A549 (cell line): ENCODE measurements at regions not wholly inside any gene's neighbourhood (a gene's known extent, or its start where the extent isn't known, plus 50 kb on each side); places are given as distances from the start of the nearest gene placed in this dataset.

Source experiments
- CEBPB ChIP-seq, 2 experiments: fragments of >200 bp in 1 of 2; sonication (Bioruptor Twin) in 1 of 2; formaldehyde crosslinking in 1 of 2; IDR thresholded peaks; 2 replicates each; pipeline ENCODE4 v1.6.1; 2012 to 2016
- CTCF ChIP-seq: fragments of >200 bp; sonication (Bioruptor Twin); formaldehyde crosslinking; IDR thresholded peaks from 3 replicates; pipeline ENCODE4 v1.5.1; 2016
- ELK1 ChIP-seq: fragments of 150-350 bp; IDR thresholded peaks from 2 replicates; pipeline ENCODE4 v1.6.1; 2014; ENCODE audit warnings: low read depth, mild to moderate bottlenecking, low read length
- EP300 ChIP-seq, 2 experiments: fragments of >200 bp; sonication (Bioruptor Twin); formaldehyde crosslinking; IDR thresholded peaks; 2 replicates in 1 of 2; 3 replicates in 1 of 2; pipeline ENCODE4 v1.6.1; 2016 to 2017
- FOSL2 ChIP-seq, 2 experiments: fragments of 450-650 bp in 1 of 2; fragments of >200 bp in 1 of 2; sonication (Bioruptor Twin) in 1 of 2; formaldehyde crosslinking; IDR thresholded peaks; 2 replicates each; pipeline versions ENCODE4 v1.5.0 to v1.6.1; 2016 to 2020; ENCODE audit warnings: mild to moderate bottlenecking in 1 of 2, moderate library complexity in 1 of 2
- FOXS1 ChIP-seq: fragments of 250-450 bp; sonication (Bioruptor Pico); IDR thresholded peaks from 2 replicates; pipeline ENCODE4 v1.5.0; 2020; ENCODE audit warnings: mild to moderate bottlenecking, moderate library complexity
- JUN ChIP-seq, 2 experiments: fragments of >200 bp; sonication (Bioruptor Twin); formaldehyde crosslinking; IDR thresholded peaks; 2 replicates in 1 of 2; 3 replicates in 1 of 2; pipeline ENCODE4 v1.6.1; 2016 to 2017
- MAFK ChIP-seq: fragments of 450-650 bp; IDR thresholded peaks from 2 replicates; pipeline ENCODE4 v1.6.1; 2014; ENCODE audit not compliant: partially characterized antibody
- NR3C1 ChIP-seq: fragments of >200 bp; sonication (Bioruptor Twin); formaldehyde crosslinking; IDR thresholded peaks from 3 replicates; pipeline ENCODE4 v1.6.1; 2017
- POLR2A ChIP-seq: IDR thresholded peaks from 2 replicates; pipeline ENCODE4 v1.6.1; 2012; ENCODE audit warnings: mild to moderate bottlenecking, low read length

- TF ChIP-seq CTCF, result no peak
- no peak for TF ChIP-seq EP300 (IDR thresholded peaks at IDR 0.05)
- TF ChIP-seq POLR2A, result no peak
- no peak for TF ChIP-seq JUN (IDR thresholded peaks at IDR 0.05)
- no peak for TF ChIP-seq FOXS1 (CRISPR knock-in tag)
- no peak for TF ChIP-seq FOSL2 (IDR thresholded peaks at IDR 0.05)
- TF ChIP-seq FOSL2 (CRISPR knock-in tag; IDR thresholded peaks at IDR 0.05), result no peak
- TF ChIP-seq MAFK, result no peak
- TF ChIP-seq NR3C1, result no peak
- TF ChIP-seq CEBPB (IDR thresholded peaks at IDR 0.05), result no peak
- no peak for TF ChIP-seq ELK1
These were observed 476.0 kb upstream of the TGFBR2 start for GRCh38 chr3:30130391-30130790.
